GM03348 (cell line): ENCODE measurements at regions not wholly inside any gene's neighbourhood (a gene's known extent, or its start where the extent isn't known, plus 50 kb on each side); places are given as distances from the start of the nearest gene placed in this dataset.
"Not testable (repeated sequence)": the region's sequence is repeated elsewhere in the genome, so short reads cannot be mapped to it uniquely, and the experiment has no call there.

Experiments used
- DNase-seq: peaks from one replicate; pipeline ENCODE4 v3.0.0; 2012; ENCODE audit warnings: low spot score

DNA sequence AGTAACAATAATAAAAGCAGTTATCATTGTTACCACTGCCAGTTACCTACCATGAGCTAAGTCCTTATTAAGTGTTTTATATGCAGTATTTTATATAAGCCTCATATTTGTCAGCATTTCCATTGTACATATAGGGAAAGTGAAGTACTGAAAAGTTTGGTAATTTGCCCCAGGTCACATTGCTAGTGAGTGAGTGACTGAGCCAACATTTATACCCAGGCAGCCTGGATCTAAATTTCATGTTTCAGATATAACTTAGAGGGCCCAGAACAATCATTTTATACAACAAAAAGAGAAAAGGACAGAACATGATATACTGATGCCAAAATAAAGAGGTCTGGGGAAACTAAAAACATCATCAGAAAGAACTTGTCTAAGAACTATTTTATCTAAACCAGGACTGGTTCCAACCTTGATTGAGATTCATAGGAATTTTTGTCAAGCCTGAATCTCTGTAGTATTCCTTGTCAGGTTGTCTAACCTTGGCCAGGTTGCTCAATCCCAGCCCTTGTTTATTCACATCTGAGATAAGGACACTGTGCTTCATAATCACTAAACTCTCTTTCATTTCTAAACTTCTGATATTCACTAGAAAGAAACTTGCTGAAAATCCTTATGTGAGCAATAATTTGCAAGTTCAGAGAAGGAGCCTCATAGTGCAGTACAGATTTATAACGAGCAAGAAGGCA lies 308.2 kb downstream of the IPMK start:
- DNase-seq = no peak

DNA sequence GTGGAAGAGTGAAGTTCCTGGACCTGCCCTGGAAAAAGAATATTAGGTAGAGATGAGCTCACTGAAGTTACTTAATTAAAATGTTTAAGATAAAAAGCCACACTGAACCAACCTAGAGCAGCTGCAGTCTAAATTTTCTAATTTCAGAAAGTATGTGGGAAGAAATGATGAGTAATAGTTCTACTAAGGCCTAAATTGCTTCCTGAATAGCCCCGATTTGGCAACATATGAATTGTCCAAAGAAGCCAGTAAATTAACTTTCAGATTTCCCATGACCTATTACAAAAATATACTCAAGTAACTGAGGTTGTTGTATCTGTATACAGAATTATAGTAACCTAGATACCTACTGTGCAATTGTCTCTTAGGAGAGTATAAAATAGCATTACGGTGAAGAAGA lies 312.6 kb downstream of the IPMK start:
- peak; percentile 11 for DNase-seq

DNA sequence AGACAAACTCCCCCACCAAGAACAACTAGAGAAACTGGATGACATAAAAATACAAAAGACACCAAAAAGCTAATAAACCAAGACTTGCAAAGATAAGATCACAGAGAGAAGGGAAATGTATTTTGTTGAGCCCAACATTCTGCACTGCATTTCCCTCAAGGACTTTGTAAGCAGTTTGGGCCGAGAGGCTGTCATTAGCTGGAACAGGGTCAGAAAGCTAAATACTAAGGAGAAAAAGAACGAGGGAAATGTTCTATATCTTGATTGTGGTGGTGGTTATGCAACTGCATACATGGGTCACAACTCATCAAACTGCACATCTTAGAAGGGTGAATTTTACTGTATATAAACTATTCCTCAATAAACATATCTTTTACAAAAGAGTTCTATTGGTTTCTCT lies 315.0 kb downstream of the IPMK start:
- no peak for DNase-seq

DNA sequence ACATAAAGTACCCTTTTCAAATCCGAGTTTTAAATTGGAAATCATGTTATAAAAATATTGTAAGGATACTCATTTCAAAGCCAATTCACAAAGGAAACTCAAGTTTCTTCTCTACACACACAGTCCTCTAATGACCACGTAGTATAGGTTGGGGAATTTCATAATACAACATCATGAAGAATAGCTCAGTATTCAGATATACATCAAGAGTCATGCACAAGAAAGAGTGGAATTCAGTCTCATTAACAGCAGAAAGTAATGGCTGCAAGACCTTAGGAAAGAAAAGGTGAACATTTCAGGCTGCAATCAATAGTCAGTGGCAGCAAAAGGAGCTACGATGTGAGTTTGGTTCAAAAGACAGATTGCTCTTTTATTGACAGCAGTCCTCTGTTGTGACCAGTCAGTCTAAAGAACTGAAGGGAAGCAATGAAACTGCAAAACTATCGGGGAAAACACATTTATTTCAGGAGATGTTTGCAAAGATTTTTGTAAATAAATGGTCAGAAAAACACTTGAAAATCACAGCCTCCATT lies 317.2 kb downstream of the IPMK start:
- DNase-seq = no peak

DNA sequence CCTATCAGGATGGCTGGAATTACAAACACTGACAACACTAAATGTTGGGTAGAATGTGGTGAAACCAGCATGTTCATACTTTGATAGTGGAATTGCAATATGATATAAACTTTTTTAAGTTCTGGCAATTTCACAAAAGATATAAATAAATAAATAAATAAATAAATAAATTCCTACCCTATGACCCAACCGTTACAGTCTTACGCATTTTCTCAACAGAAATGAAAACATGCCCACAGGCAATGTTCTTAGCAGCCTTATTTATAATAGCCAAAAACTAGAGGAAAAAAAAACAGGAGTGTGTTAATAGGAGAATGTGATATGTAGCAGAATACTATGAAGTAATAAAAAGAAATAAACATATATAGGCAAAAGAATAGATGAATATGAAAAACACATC lies 318.9 kb downstream of the IPMK start:
- no peak for DNase-seq

DNA sequence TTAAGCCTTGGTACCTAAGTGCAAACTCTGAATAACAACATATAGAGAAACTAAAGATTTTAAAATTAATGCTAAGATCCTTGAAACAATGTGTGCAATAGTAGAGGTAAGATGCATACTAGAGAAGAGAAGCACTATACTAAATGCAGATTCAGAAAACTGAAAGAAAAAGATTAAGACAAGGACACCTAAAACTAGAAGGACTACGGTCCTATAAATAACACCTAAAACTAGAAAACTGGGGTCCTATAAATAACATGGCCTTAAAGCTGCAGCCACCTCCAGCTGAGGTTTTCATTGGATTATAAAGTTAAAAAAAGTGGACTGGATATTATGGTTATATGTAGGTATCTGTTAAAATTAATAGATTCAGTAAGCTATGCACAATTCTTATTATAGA lies 320.9 kb downstream of the IPMK start:
- no peak for DNase-seq

DNA sequence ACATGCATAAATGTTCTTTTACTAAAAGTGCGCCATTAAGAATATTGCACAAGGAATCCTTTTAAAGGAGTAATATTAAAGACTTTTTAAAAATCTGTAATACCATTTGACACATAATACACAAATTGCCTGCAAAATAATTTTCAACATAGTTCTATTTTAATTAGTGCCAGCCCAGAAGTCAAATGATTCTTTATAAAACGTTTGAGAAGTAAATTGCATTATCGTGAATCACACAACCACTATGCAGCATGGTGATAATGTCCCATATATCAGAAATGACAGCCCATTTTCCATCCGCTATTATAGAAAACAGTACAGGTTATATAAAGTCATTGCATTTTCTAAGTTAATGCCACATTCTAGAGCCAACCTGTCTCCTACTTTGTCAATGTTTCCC lies 324.0 kb downstream of the IPMK start:
- no peak for DNase-seq

DNA sequence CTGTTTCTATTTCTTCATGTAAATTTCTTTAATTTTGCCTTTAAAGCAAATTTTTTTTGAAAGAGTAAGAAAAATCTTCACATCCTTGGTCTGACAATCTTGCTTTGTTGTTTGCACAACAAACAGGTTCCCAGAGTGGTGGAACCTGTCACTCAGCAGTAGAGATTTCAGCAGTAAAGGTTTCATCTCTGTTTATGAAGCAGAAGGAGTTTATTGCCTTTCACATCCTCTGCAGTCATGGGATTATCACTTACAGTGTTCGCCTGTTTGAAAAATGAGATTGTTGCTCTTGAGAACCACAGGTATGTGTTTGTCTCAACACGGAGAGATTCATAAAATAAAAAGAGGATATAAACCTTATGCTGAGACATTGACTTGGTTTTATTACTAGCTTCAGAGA lies 342.6 kb downstream of the IPMK start:
- no peak for DNase-seq

DNA sequence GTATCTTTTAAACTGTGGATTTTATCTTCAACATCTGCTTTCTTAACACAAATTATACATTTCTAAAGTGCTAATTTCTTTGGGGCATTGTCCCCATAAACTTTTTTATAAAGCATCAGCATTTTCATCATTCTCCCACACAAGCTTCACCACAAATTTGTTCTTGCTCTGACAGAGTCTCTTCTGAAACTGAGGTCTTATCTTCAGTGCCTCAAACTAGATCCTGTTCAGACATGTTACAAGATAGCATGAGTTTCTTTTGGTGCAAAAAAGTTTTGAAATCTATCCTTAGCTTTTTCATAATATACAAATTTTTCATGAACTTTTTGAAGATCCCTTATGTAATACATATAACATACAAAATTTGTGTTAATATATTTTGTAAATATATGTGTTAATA lies 346.6 kb downstream of the IPMK start:
- DNase-seq = no peak

DNA sequence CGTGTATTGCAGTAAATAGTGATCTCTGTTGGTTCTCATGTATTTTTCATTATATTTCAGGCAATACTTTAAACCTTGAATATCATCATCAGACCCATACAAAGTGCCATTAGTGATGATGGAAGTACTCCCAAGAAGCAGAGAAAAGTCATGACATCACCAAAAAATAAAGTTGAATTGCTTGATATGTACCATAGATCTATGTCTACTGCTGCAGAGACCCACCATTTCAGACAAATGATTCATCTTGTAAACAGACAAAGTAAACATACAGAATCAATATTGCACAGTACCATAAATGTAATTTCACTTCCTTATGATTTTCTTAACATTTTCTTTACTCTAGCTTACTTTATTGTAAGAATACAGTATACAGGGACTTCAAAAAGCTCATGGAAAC lies 347.8 kb downstream of the IPMK start:
- DNase-seq = no peak

DNA sequence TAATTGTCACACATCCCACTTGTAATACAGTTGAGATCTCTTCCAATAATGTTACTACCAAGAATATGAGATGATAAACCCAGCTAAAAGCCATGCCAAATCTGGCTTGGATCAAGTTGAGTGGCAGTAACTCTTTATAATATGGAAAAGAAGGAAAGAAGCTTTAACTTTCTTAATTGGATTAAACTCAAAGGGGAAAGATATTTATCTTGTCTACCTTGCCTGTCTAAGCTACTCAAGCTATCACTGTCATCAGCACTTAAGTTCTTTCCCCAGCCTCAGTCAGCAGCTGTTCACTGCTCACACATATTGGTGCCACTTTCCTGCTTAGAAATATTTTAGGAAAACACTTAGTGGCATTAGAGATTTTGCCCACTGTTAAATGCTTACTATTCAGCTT lies 350.7 kb downstream of the IPMK start:
- no peak for DNase-seq

DNA sequence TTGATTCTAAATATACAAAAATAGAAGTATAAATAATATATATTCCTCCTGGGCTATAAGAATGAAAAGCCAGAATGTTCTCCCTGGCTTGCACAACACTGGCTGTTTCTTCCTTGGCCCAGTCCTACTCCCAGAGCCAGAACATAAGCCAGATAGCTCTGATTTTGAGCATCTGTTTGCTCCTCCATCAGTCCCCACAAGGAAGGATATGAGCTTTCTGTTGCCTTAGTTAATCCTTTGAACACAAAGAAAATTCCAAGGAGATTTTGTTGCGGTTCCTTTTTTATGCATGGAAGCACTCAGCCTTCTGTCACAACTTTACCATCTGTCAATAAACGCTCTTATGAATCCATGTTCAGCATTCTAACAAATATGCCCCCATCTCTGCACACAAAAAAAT lies 361.8 kb downstream of the IPMK start:
- DNase-seq = no peak

DNA sequence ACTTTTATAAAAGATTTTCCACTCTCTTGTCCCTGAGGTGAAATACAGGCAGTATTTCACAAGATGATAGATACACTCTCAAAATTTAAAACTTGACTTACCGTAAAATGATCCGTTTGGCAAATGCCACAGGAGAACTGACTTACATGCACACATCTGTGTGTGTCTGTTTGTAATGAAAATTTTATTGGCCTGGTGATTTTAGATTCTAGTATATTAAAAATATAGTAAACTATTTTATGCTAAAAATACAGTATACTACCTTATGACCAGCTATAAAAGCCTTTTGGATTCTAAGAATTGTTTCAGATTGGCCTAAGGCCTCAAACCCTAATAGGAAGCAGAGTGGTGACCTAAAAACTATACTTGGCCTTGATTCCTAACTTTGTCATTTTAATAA lies 362.7 kb downstream of the IPMK start:
- DNase-seq = no peak

DNA sequence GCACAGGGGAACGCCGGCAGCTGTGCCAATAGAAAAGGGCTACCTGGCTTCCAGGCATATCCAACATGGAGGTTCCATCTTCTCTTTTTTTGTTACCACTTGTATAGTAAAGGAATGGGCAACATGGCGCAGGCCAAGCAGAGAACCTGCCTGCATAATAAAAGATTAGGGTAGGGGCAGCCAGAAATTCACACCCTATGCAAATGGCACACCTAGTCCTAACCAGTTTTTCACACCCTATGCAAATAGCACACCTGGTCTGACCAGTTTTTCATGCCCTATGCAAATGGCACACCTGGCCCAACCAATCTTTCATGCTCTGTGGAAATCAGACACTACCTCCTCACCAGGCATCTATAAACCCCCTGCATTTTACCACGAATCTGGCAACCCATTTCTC lies 369.5 kb downstream of the IPMK start:
- no peak for DNase-seq

DNA sequence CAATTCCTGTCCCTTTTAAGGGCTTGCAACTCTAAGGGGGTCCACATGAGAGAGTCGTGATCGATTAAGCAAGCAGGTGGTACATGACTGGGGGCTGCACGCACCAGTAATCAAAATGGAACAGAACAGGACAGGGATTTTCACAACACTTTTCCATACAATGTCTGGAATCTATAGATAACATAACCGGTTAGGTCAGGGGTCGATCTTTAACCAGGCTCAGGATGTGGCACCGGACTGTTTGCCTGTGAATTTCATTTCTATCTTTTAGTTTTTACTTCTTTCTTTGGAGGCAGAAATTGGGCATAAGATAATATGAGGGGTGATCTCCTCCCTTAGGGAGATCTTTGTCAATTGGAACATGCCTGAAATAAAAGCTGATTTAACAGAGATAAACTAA lies 370.1 kb downstream of the IPMK start:
- DNase-seq = no peak

DNA sequence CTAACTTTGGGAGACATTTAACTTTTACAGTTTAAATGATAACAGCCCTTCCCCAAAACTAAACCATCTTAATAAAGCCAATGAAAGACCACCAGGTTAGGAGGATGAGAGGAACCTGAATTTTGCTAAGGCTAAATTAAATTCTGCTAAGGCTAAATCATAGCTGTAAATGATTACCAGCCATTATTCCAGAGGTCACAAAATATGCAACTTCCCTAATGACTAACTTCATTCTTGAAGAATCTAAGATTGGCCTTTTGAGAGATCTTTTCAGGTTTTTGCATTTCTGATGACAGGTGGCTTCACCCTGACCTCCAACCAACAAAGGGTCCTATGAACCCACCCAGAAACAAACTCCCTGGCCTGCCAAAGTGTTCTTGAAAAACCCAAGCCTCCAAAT lies 373.3 kb downstream of the IPMK start:
- no peak for DNase-seq

DNA sequence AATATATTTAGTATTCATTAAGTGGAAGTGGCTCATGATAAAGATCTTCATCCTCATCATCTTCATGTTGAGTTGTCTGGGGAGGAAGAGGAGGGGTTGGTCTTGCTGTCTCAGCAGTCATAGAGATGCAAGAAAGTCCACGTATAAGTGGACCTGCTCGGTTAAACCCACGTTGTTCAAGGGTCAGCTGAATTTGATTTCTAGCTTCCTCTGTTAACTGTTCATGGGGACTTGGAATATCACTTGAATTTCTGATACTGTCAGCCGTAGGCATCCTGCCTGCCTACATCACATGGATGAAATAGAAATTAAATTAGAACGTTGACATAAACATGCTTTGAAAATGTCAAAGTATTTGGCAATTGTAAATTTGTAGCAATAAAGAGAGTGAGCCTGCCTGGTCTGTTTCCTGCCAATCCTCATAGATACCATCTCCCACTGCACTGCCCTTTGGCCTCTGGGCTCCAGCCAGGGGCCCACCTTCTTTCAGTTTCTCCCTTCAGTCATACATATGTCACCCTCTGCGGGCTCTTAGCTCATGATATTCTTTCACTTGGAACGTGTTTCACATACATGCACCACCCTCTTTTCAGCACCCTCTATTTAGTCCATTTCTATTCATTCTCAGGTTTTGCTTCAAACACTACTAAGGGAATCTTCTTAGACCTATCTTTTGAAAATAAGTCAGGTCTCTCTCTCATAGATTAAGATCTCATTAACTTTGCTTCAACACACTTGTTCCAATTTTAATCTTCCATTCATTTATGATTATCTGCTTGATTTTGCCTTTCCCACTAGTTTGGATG lies 376.3 kb downstream of the IPMK start:
- no peak for DNase-seq

DNA sequence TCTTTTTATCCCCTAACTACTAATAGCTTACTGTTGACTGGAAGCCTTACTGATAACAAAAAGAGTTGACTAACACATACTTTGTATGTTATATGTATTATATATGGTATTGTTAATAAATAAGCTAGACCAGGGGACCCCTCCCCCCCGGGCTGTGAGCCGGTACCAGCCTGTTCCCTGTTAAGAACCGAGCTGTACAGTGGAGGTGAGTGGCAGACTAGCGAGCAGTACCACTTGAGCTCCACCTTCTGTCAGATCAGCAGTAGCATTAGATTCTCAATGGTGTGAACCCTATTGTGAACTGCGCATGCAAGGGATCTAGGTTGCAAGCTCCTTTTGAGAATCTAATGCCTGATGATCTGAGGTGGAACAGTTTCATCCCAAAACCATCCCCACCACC lies 377.0 kb downstream of the IPMK start:
- no peak for DNase-seq

DNA sequence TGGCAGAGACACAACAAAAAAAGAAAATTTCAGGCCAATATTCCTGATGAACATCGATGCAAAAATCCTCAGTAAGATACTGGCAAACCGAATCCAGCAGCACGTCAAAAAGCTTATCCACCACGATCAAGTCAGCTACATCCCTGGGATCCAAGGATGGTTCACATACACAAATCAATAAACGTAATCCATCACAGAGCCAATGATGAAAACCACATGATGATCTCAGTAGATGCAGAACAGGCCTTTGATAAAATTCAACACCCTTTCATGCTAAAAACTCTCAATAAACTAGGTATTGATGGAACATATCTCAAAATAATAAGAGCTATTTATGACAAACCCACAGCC lies 382.1 kb downstream of the IPMK start:
- DNase-seq = not testable (repeated sequence)

DNA sequence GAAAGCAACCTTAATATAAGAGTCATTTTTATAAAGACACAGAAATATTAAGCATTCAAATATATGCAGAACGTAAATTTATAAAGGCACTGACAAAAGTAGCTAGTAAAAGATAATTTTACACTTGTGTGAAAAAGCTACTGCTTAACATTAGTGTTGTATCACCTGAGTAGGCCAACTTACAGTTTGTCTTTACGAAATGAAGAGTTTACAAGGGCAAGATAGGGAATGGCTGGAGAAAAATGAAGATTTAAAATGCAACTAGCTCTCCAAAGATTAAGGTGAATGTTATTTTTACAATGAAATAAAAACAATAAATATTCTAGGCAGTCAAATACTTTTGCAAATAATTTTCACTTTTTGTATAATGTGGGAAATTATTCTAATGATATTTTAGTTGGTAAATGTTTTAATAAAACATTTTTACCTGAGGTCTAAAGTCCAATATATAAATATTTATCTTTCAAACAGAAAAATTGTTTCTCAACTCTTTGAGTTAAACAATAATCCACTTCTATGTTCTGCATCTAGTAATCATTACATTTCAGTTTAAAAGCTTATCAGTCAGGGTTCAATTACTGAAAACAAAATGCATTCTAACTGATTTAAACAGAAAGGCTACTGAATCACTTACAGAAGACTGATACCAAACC lies 382.6 kb downstream of the IPMK start:
- no peak for DNase-seq

DNA sequence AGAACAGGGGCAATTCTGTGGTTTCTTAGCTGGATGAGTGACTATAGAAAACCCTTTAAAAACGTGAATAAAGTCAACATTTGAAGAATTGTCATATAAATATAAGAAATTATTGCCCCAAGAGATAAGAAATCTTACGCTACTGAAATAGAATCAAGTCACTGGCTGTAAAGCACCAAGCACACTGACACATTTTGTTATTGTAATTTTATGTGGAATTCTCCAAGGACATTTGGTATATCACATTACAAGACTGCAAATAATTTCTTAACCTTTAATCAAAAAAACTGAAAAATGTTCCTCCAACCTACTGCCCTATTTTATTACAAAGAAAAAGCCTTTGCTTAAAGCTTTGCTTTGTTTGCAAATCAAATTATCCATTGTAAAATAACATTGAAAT lies 383.3 kb downstream of the IPMK start:
- DNase-seq = no peak

DNA sequence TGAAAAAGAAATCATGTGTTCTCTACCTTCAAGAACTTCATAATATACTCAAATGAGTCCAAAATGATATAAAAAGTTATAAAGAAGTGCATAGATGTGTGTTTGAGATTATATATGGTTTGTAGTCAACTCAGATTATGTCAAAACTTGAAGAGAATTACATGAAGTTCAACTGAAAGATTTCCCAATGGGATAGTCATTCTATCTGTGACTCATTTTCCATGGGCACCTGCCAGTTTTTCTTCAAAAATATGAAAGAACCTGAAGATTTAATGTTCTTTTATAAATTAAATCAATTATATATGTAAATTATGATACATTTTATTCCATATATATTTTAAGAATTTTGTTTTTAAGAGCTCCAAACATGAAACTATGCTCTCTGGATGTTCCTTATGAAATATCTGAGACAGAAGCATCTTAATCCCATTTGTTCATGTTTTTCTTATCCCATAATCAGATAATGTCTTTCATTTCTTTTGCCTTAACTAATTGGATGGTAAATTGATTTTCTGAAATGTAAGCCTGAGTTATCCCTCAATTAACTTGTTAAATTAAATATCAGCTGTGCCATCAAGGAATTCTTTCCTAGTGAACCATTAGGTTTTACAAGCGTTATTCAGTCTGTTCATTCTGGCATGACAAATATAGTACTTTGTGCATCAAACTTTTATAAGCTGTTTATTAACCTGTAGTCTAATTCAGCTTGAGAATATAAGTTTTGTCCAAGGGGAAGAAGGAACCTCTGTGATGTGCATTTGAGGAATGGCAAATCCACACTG lies 387.1 kb downstream of the IPMK start:
- DNase-seq = no peak
